CD14-positive monocyte (primary cell): ENCODE measurements at regions not wholly inside any gene's neighbourhood (a gene's known extent, or its start where the extent isn't known, plus 50 kb on each side); places are given as distances from the start of the nearest gene placed in this dataset.
"Not testable (repeated sequence)": the region's sequence is repeated elsewhere in the genome, so short reads cannot be mapped to it uniquely, and the experiment has no call there.

ENCODE experiments used
- DNase-seq, 3 donors: peaks; one replicate each; pipeline ENCODE4 v3.0.0-alpha.2; 2011 to 2022
- H2AFZ ChIP-seq: 2 replicates; pipeline ENCODE4 v1.6.0; 2012; ENCODE audit warnings: mild to moderate bottlenecking, low read depth, low read length, inconsistent platforms; ENCODE audit not compliant: insufficient read depth, poor library complexity, severe bottlenecking
- H3K27ac ChIP-seq, 2 donors: 1 replicate in 1 of 2; 2 replicates in 1 of 2; pipeline ENCODE4 v1.5.1; 2012 to 2013; ENCODE audit warnings: low read length in 2 of 2, control low read depth in 1 of 2, inconsistent platforms in 1 of 2, low read depth in 1 of 2, mild to moderate bottlenecking in 1 of 2
- H3K27me3 ChIP-seq, 2 donors: one replicate each; pipeline versions ENCODE4 v1.6.0 to v1.6.1; 2011 to 2013; ENCODE audit warnings: low read length in 2 of 2; ENCODE audit not compliant: control insufficient read depth in 2 of 2, insufficient read depth in 2 of 2
- H3K36me3 ChIP-seq, 2 donors: replicated peaks in 1 of 2; 1 replicate in 1 of 2; 2 replicates in 1 of 2; pipeline versions ENCODE4 v1.5.1 to v1.6.1; 2012 to 2013; ENCODE audit warnings: low read length in 2 of 2, control low read depth in 1 of 2, inconsistent platforms in 1 of 2, mild to moderate bottlenecking in 1 of 2; ENCODE audit not compliant: insufficient read depth in 2 of 2, control insufficient read depth in 1 of 2
- H3K4me1 ChIP-seq, 2 donors: 1 replicate in 1 of 2; 2 replicates in 1 of 2; pipeline versions ENCODE4 v1.5.1 to v1.6.1; 2012 to 2013; ENCODE audit warnings: low read length in 2 of 2, control low read depth in 1 of 2, inconsistent platforms in 1 of 2, mild to moderate bottlenecking in 1 of 2, moderate library complexity in 1 of 2; ENCODE audit not compliant: insufficient read depth in 2 of 2, control insufficient read depth in 1 of 2
- H3K4me2 ChIP-seq: replicated peaks from 2 replicates; pipeline ENCODE3; 2012; ENCODE audit warnings: low read length, moderate library complexity, mild to moderate bottlenecking; ENCODE audit not compliant: poor library complexity, severe bottlenecking; ENCODE audit errors: extremely low read depth
- H3K4me3 ChIP-seq, 3 experiments: fragments of 200-600 bp in 1 of 3; sonication (generic) in 1 of 3; replicated peaks in 1 of 3; 1 replicate in 2 of 3; 2 replicates in 1 of 3; pipeline ENCODE4 v1.5.1; 2011 to 2013; ENCODE audit warnings: low read length in 3 of 3, mild to moderate bottlenecking in 3 of 3, control low read depth in 2 of 3, low read depth in 2 of 3, inconsistent platforms in 1 of 3, moderate library complexity in 1 of 3
- H3K79me2 ChIP-seq: 2 replicates; pipeline ENCODE4 v1.6.0; 2012; ENCODE audit warnings: mild to moderate bottlenecking, control low read depth, inconsistent platforms, low read length, moderate library complexity; ENCODE audit not compliant: insufficient read depth
- H3K9ac ChIP-seq: 2 replicates; pipeline ENCODE4 v1.6.0; 2017; ENCODE audit warnings: low read length, mild to moderate bottlenecking; ENCODE audit not compliant: insufficient read depth, poor library complexity, severe bottlenecking
- H3K9me3 ChIP-seq, 2 donors: replicated peaks in 1 of 2; 1 replicate in 1 of 2; 2 replicates in 1 of 2; pipeline versions ENCODE4 v1.5.1 to v1.6.1; 2012 to 2013; ENCODE audit warnings: low read length in 2 of 2, control low read depth in 1 of 2; ENCODE audit not compliant: control insufficient read depth in 1 of 2, insufficient read depth in 1 of 2
- H4K20me1 ChIP-seq: 2 replicates; pipeline ENCODE4 v1.6.0; 2012; ENCODE audit warnings: mild to moderate bottlenecking, low read length, control low read depth, moderate library complexity; ENCODE audit not compliant: insufficient read depth
- H3K27ac Mint-ChIP-seq, 7 donors: one replicate each; pipeline ENCODE4 v1.8.0; 2020; ENCODE audit warnings: mild to moderate bottlenecking in 7 of 7, mixed read lengths in 7 of 7, moderate library complexity in 6 of 7, inconsistent platforms in 2 of 7
- H3K27me3 Mint-ChIP-seq, 3 donors: one replicate each; pipeline ENCODE4 v1.8.0; 2021 to 2022; ENCODE audit warnings: low read depth in 3 of 3, mild to moderate bottlenecking in 3 of 3, mixed read lengths in 3 of 3, moderate library complexity in 3 of 3, inconsistent platforms in 1 of 3
- H3K36me3 Mint-ChIP-seq, 2 donors: one replicate each; pipeline ENCODE4 v1.8.0; 2020; ENCODE audit warnings: mixed read lengths in 2 of 2, inconsistent platforms in 1 of 2, mild to moderate bottlenecking in 1 of 2
- H3K4me1 Mint-ChIP-seq: one replicate; pipeline ENCODE4 v1.8.0; 2020; ENCODE audit warnings: mild to moderate bottlenecking, mixed read lengths
- H3K4me3 Mint-ChIP-seq, 2 donors: one replicate each; pipeline ENCODE4 v1.8.0; 2020; ENCODE audit warnings: mild to moderate bottlenecking in 2 of 2, mixed read lengths in 2 of 2, moderate library complexity in 1 of 2
- H3K9me3 Mint-ChIP-seq, 7 donors: one replicate each; pipeline ENCODE4 v1.8.0; 2020 to 2022; ENCODE audit warnings: mixed read lengths in 7 of 7, mild to moderate bottlenecking in 6 of 7, moderate library complexity in 6 of 7, inconsistent platforms in 2 of 7
- WGBS: methylation state at CpG from one replicate; pipeline ENCODE4 v1.1.5; 2013; ENCODE audit warnings: missing lambda C conversion rate; ENCODE audit not compliant: insufficient coverage; 5-methylcytosine and 5-hydroxymethylcytosine counted together
- intact Hi-C, 2 donors: fragments of 100-400 bp; cut with micrococcal nuclease; formaldehyde crosslinking; loops; one replicate each; pipeline versions ENCODE4 v1.15.0 to v1.15.1; 2023
- TF ChIP-seq, protein P1 (sequence below): fragments of 200-600 bp; IDR thresholded peaks from one replicate; pipeline ENCODE4 v1.8.0; 2022; ENCODE audit warnings: antibody characterized with exemption, mild to moderate bottlenecking

DNA sequence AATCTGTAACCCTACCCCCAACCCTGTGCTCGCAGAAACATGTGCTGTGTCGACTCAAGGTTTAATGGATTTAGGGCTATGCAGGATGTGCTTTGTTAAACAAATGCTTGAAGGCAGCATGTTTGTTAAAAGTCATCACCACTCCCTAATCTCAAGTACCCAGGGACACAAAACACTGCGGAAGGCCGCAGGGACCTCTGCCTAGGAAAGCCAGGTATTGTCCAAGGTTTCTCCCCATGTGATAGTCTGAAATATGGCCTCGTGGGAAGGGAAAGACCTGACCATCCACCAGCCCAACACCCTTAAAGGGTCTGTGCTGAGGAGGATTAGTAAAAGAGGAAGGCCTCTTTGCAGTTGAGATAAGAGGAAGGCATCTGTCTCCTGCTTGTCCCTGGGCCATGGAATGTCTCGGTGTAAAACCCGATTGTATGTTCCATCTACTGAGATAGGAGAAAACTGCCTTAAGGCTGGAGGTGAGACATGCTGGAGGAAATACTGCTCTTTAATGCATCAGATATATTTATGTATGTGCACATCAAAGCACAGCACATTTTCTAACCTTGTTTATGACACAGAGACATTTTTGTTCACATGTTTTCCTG lies 94.4 kb downstream of the LSM3 start:
- not testable (repeated sequence) for H3K36me3 Mint-ChIP-seq, H3K27me3 Mint-ChIP-seq, H3K4me1 Mint-ChIP-seq

DNA sequence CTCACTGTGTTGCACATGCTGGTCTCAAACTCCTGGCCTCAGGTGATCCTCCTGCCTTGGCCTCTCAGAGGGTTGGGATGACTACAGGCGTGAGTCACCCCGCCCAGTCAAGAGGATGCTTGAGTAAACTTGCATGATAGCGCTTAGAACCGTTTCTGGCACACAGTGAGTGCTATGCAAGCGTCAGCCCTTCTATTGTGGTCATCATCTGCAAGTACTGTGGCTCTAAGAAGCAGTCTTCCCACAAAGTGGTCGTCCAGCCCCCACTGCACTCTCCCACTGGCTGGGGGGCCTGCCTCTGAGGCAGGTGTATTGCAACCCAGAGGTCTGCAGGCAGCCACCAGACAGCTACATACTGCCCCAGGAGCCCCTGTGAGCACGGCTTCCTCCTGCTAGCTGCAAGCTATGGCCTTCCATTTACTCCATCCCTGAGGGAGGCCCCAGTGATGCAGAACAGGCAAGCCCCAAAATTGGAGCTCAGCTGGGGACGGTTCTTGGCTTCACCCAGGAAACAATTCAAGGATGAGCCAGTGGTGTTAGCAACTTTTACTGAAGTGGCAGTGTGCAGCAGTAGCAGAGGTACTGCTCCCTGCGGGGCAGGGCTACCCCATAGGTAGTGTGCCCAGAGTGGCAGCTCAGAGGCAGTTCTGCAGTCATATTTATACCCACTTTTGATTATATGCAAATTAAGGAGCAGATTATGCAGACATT lies 95.4 kb downstream of the LSM3 start:
- H3K4me1 ChIP-seq = no peaks in the 10 kb centered on the region
- Mint-ChIP-seq H3K27me3 (peaks cover 2 to 10% (median 5%) of the 10 kb centered on the region in 3 donors), H3K36me3 (no peaks in the 10 kb centered on the region), H3K27ac (no peak overlapping the region), H3K4me3 (no peak overlapping the region), H3K9me3 (peaks cover 0 to 2% (median 0%) of the 10 kb centered on the region in 7 donors), H3K4me1 (peaks cover 4% of the 10 kb centered on the region)
- H4K20me1 ChIP-seq = no peaks in the 10 kb centered on the region
- intact Hi-C loops = no loop called here
- H3K4me3 ChIP-seq = no peak overlapping the region
- WGBS = 73% methylated on average over 6 of the region's 9 CpGs
- TF ChIP-seq, protein P1, sequence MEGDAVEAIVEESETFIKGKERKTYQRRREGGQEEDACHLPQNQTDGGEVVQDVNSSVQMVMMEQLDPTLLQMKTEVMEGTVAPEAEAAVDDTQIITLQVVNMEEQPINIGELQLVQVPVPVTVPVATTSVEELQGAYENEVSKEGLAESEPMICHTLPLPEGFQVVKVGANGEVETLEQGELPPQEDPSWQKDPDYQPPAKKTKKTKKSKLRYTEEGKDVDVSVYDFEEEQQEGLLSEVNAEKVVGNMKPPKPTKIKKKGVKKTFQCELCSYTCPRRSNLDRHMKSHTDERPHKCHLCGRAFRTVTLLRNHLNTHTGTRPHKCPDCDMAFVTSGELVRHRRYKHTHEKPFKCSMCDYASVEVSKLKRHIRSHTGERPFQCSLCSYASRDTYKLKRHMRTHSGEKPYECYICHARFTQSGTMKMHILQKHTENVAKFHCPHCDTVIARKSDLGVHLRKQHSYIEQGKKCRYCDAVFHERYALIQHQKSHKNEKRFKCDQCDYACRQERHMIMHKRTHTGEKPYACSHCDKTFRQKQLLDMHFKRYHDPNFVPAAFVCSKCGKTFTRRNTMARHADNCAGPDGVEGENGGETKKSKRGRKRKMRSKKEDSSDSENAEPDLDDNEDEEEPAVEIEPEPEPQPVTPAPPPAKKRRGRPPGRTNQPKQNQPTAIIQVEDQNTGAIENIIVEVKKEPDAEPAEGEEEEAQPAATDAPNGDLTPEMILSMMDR = no peak
- H3K9me3 ChIP-seq = no peaks in the 10 kb centered on the region
- no peak for DNase-seq
- no peak overlapping the region for H3K9ac ChIP-seq
- no peaks in the 10 kb centered on the region for H3K36me3 ChIP-seq
- H3K4me2 ChIP-seq = no peak overlapping the region
- no peaks in the 10 kb centered on the region for H3K27me3 ChIP-seq
- no peak overlapping the region for H2AFZ ChIP-seq
- H3K79me2 ChIP-seq = no peaks in the 10 kb centered on the region
- H3K27ac ChIP-seq = no peak overlapping the region

More for the DNA sequence above, 94.4 kb downstream of the LSM3 start:
- H3K9ac ChIP-seq, H3K27ac Mint-ChIP-seq, H3K27me3 ChIP-seq, H3K4me2 ChIP-seq, H3K27ac ChIP-seq, H3K9me3 ChIP-seq, H3K36me3 ChIP-seq, H2AFZ ChIP-seq, intact Hi-C loops, H3K9me3 Mint-ChIP-seq, H3K79me2 ChIP-seq, H3K4me3 ChIP-seq, H3K4me3 Mint-ChIP-seq, H3K4me1 ChIP-seq, H4K20me1 ChIP-seq, DNase-seq: not testable (repeated sequence)
- WGBS = no CpG with 5 or more reads among the region's 7 CpGs
